ENCODE measurements at regions not wholly inside any gene's neighbourhood (a gene's known extent, or its start where the extent isn't known, plus 50 kb on each side); places are given as distances from the start of the nearest gene placed in this dataset.

DNA sequence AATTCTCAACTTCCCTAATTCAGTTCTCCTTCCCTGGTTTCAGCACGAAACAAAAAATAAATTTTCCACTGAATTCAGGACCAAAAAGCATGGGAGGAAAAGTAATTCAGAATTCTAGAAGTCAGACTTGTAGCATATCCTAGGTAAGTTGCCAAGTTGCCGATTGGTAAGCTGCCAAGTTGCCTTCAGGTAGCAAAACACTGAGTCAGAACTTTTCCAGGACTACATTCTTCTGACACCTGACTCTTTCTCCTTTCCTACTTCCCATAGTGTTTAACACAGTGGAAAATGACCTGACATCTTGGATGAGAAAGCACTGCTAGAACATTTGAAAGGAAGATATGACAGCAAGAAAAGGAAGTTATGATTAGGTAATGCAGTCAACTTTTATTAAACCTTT lies 322.8 kb downstream of the SPATA17 start:
- POLR2A ChIA-PET (ENCODE audit: partially characterized antibody), result no interaction called here
- no peak overlapping the region for H2BK15ac ChIP-seq (ENCODE audit: low read length)
- 97% methylated on average over 2 of the region's 2 CpGs; no CpG with 5 or more reads in 1 of the 2 experiments for WGBS, 2 experiments (ENCODE audit: extremely low coverage in 1 of 2, insufficient coverage in 1 of 2, insufficient read length in 1 of 2, insufficient replicate concordance in 2 of 2, low coverage in 1 of 2, low lambda C conversion rate in 2 of 2, missing lambda C conversion rate in 1 of 2)

More for the DNA sequence above, 322.8 kb downstream of the SPATA17 start:
- CTCF ChIA-PET (ENCODE audit: partially characterized antibody), result no interaction called here
- no peaks in the 10 kb centered on the region for H3K79me1 ChIP-seq (ENCODE audit: low read depth, low read length)
- no peak overlapping the region for H3K27ac ChIP-seq (ENCODE audit: low read depth, low read length)
- H3K23ac ChIP-seq (ENCODE audit: insufficient read length), result no peak overlapping the region
- DNase-seq (ENCODE audit: low read depth in 1 of 2, low spot score in 2 of 2) (no peak), FAIRE-seq (no peak)
- no peak overlapping the region for H2BK120ac ChIP-seq (replicated peaks; ENCODE audit: low read depth, low read length)
- no peak overlapping the region for H3K14ac ChIP-seq (ENCODE audit: insufficient read length)
- H3K79me2 ChIP-seq (ENCODE audit: control insufficient read depth in 1 of 2, insufficient read depth in 2 of 2, low read length in 2 of 2), result no peaks in the 10 kb centered on the region
- H3K4ac ChIP-seq (replicated peaks; ENCODE audit: insufficient read length, low read depth, low read length), result no peak overlapping the region
- H3K9ac ChIP-seq (replicated peaks in 1 of 4; ENCODE audit: extremely low read depth in 1 of 4, low read depth in 3 of 4, low read length in 3 of 4), result no peak overlapping the region
- no peak overlapping the region for H3K4me2 ChIP-seq (ENCODE audit: insufficient read depth in 1 of 2, low read depth in 2 of 2, low read length in 2 of 2)
- TF ChIP-seq TAF1 (IDR thresholded peaks at IDR 0.05; ENCODE audit: low read depth, low read length), result no peak
- peaks cover 0 to 1% (median 0%) of the 10 kb centered on the region in 4 experiments; a peak in 1 of 7 replicates for H3K27me3 ChIP-seq (replicated peaks in 1 of 4; ENCODE audit: control insufficient read depth in 3 of 4, extremely low read depth in 1 of 4, insufficient read depth in 3 of 4, low read length in 3 of 4)
- H4K8ac ChIP-seq (ENCODE audit: extremely low read depth, insufficient read depth, low read length), result no peak overlapping the region
- H2BK20ac ChIP-seq (ENCODE audit: low read length), result no peak overlapping the region
- H3K56ac ChIP-seq (replicated peaks; ENCODE audit: insufficient read length, low read depth, low read length), result no peak overlapping the region
- H4K5ac ChIP-seq (ENCODE audit: insufficient read length, low read depth, low read length), result no peak overlapping the region
- no peaks in the 10 kb centered on the region for H3K36me3 ChIP-seq (ENCODE audit: control insufficient read depth in 2 of 4, insufficient read depth in 4 of 4, low read length in 3 of 4)
- H2AK5ac ChIP-seq (ENCODE audit: low read depth, low read length), result no peak overlapping the region
- no peaks in the 10 kb centered on the region for H3K23me2 ChIP-seq (ENCODE audit: low read depth, low read length)
- no peaks in the 10 kb centered on the region for H3K9me3 ChIP-seq (ENCODE audit: insufficient read depth in 2 of 2, low read depth in 1 of 2, low read length in 1 of 2)
- H2BK5ac ChIP-seq (ENCODE audit: low read depth, low read length), result no peak overlapping the region
- H3K4me3 ChIP-seq (ENCODE audit: extremely low read depth in 1 of 4, insufficient read depth in 2 of 4, low read depth in 3 of 4, low read length in 4 of 4), result no peak overlapping the region
- no peaks in the 10 kb centered on the region for H4K20me1 ChIP-seq (replicated peaks in 1 of 2; ENCODE audit: control insufficient read depth in 1 of 2, insufficient read depth in 2 of 2, low read length in 2 of 2)
- H3K4me1 ChIP-seq (replicated peaks in 1 of 4; ENCODE audit: control insufficient read depth in 3 of 4, insufficient read depth in 4 of 4, low read length in 3 of 4), result no peaks in the 10 kb centered on the region; a peak in 1 of 7 replicates
- H3K18ac ChIP-seq (ENCODE audit: extremely low read depth, low read length), result no peak overlapping the region
- H2BK12ac ChIP-seq (ENCODE audit: low read depth, low read length), result no peak overlapping the region
- H2AFZ ChIP-seq (ENCODE audit: low read length), result no peak overlapping the region
- H4K91ac ChIP-seq (replicated peaks; ENCODE audit: insufficient read length, low read length), result no peak overlapping the region
